PFSK-1 (cell line): ENCODE measurements at regions not wholly inside any gene's neighbourhood (a gene's known extent, or its start where the extent isn't known, plus 50 kb on each side); places are given as distances from the start of the nearest gene placed in this dataset.

Experiments used
- FOXP2 ChIP-seq: optimal IDR thresholded peaks from 2 replicates; pipeline ENCODE3; 2011; ENCODE audit warnings: borderline replicate concordance, control low read depth, inconsistent platforms; ENCODE audit not compliant: insufficient read depth; ENCODE audit errors: extremely low read length, extremely low read depth
- SIN3A ChIP-seq: IDR thresholded peaks from 2 replicates; pipeline ENCODE4 v1.6.1; 2012; ENCODE audit warnings: mild to moderate bottlenecking, low read length, moderate library complexity, borderline replicate concordance; ENCODE audit not compliant: insufficient read depth

DNA sequence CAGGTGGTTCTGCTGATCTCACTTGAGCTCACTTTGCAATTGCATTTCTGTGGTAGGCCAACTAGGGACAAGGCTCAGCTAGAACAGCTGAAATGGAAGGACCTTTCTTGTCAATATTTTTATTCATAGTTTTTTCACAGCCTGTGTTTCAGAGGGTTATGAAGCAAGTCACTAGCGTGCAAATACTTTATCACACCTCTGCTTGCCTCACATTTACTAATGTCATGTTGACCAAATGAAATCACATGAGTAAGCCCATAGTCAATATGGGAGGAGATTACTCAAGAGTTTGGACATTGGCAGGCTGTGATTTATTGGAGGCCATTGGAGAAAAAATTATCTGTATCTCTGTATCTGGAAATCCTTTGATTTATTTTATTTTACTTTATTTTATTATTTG lies 628.3 kb upstream of the EPHA5 start:
- TF ChIP-seq FOXP2 (no peak), SIN3A (no peak)
